Uterus (tissue), 2 donors: ENCODE measurements at regions not wholly inside any gene's neighbourhood (a gene's known extent, or its start where the extent isn't known, plus 50 kb on each side); places are given as distances from the start of the nearest gene placed in this dataset.

Experiments
- CTCF ChIP-seq, 4 experiments: fragments of 200-600 bp in 2 of 4; fragments of 450-650 bp in 2 of 4; sonication (generic) in 2 of 4; IDR thresholded peaks; one replicate each; pipeline ENCODE4 v1.5.1; 2016 to 2019; ENCODE audit warnings: antibody characterized with exemption in 4 of 4, mild to moderate bottlenecking in 2 of 4, moderate library complexity in 1 of 4
- POLR2A ChIP-seq, 2 donors: fragments of 450-650 bp; IDR thresholded peaks; one replicate each; pipeline ENCODE4 v1.6.1; 2016; ENCODE audit warnings: antibody characterized with exemption in 2 of 2, mild to moderate bottlenecking in 1 of 2, moderate library complexity in 1 of 2

GRCh38 chr1:195085196-195085595 is 1523.0 kb downstream of the KCNT2 start:
- no peak for TF ChIP-seq CTCF (IDR thresholded peaks at IDR 0.05)
- no peak for TF ChIP-seq POLR2A (IDR thresholded peaks at IDR 0.05)
